ENCODE measurements at regions not wholly inside any gene's neighbourhood (a gene's known extent, or its start where the extent isn't known, plus 50 kb on each side); places are given as distances from the start of the nearest gene placed in this dataset.

DNA sequence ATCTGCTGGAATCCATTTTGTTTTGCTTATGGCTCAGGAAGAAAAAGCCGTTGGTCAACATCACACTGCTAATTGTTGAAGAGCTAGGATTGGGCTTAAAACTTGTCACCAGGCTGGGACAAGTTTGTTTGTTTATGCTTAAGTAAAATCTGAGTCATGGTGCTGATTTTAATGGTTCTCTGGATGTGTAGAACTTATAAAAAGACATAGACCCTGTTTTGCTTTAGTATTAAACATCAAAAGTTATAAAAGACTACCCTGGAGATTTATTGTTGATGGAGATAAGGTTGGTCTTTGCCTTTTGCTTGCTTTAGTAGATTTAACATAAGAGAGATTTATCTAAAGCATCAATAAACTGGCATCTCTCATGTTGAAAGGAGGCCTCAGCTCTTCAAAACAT, 348.2 kb upstream of the GOLIM4 start:
- no peak overlapping the region for H3K4me3 ChIP-seq (ENCODE audit: low read depth, low read length)
- no peak for TF ChIP-seq CTCF (IDR thresholded peaks at IDR 0.05; ENCODE audit: low read depth, low read length)

DNA sequence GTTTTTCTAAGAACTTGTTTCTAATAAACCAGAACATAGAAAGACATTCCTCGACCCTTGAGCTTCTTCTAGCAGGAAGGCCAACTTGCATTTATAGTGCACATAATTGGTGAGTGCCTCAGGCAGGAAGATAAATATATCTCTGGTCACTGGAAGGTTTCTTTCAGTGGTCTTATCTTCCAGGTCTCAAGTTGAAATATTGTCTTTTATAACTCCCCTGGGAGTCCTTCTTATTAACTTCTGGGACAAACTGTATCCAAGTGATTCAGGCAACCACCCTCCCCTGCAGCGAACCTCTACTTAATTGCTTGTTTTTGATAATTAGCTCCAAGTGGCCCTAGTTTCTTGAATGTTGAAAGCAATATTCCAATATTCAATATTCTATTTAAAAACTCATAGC, 346.8 kb upstream of the GOLIM4 start:
- H3K4me3 ChIP-seq (ENCODE audit: low read depth, low read length) = no peak overlapping the region
- TF ChIP-seq CTCF (IDR thresholded peaks at IDR 0.05; ENCODE audit: low read depth, low read length) = no peak

DNA sequence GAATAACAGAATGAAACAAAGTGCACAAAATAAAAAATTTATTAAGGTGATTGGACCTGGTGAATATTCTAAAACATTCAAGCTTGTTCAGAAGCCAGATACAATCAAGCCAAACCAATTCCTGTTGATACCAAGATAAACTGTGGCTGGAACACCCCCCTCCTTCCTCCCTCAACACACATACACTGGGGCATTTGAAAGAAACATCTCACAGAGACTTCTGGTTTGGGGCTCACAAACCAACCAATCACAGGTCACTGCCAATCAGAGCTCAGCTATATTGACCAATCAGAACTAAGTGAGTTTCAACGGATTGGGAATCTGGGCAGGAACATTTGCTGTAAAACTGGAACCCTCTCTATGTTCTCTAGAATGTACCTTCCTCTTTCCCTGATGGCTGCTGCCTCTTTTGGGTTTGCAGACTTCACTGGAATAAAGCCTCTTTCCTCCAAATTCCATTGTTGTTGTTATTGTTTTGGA, 340.6 kb upstream of the GOLIM4 start:
- no peak overlapping the region for H3K4me3 ChIP-seq (ENCODE audit: low read depth, low read length)
- no peak for TF ChIP-seq CTCF (IDR thresholded peaks at IDR 0.05; ENCODE audit: low read depth, low read length)

DNA sequence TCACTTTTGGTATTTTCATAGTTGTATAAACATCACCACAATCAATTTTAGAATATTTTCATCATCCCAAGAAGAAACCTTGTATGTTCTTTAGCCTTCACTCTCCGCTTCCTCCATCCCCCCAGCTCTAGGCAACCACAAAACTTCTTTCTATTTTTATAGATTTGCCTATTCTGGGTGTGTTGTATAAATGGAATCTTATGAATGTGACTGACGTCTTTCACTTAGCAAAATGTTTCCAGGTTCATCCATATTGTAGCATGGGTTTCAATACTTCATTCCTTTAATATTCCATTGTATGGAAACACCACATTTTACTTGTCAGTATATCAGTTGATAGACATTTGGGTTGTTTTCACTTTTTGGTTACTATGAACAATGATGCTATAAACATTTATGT, 335.8 kb upstream of the GOLIM4 start:
- no peak overlapping the region for H3K4me3 ChIP-seq (ENCODE audit: low read depth, low read length)
- TF ChIP-seq CTCF (IDR thresholded peaks at IDR 0.05; ENCODE audit: low read depth, low read length) = no peak

GRCh38 chr3:168427835-168428475, 332.2 kb upstream of the GOLIM4 start:
- H3K4me3 ChIP-seq (ENCODE audit: low read depth, low read length) = no peak overlapping the region
- no peak for TF ChIP-seq CTCF (IDR thresholded peaks at IDR 0.05; ENCODE audit: low read depth, low read length)

GRCh38 chr3:168427156-168427555, 331.4 kb upstream of the GOLIM4 start:
- no peak overlapping the region for H3K4me3 ChIP-seq (ENCODE audit: low read depth, low read length)
- no peak for TF ChIP-seq CTCF (IDR thresholded peaks at IDR 0.05; ENCODE audit: low read depth, low read length)

GRCh38 chr3:168425936-168426595, 330.3 kb upstream of the GOLIM4 start:
- no peak for TF ChIP-seq CTCF (IDR thresholded peaks at IDR 0.05; ENCODE audit: low read depth, low read length)
- H3K4me3 ChIP-seq (ENCODE audit: low read depth, low read length) = no peak overlapping the region
